Bronchial epithelial cell (primary cell): ENCODE measurements at regions not wholly inside any gene's neighbourhood (a gene's known extent, or its start where the extent isn't known, plus 50 kb on each side); places are given as distances from the start of the nearest gene placed in this dataset.

Experiments
- DNase-seq: peaks from one replicate; pipeline ENCODE4 v3.0.0-alpha.2; 2010; ENCODE audit warnings: low read depth
- FAIRE-seq: peaks from 2 replicates; lab custom pipeline; 2011; peaks lifted over from hg19 to GRCh38; lab: Jason Lieb, UNC
- H3K27me3 ChIP-seq: 2 replicates; pipeline ENCODE4 v1.5.1; 2011; ENCODE audit warnings: low read length; ENCODE audit not compliant: control insufficient read depth, insufficient read depth
- H3K36me3 ChIP-seq: 2 replicates; pipeline ENCODE4 v1.5.1; 2011; ENCODE audit warnings: low read length; ENCODE audit not compliant: control insufficient read depth, insufficient read depth
- H3K4me3 ChIP-seq: 2 replicates; pipeline ENCODE4 v1.5.1; 2011; ENCODE audit warnings: mild to moderate bottlenecking, low read depth, low read length, control low read depth
- TF ChIP-seq, protein P1 (sequence below): IDR thresholded peaks from 2 replicates; pipeline ENCODE4 v1.5.1; 2011; ENCODE audit warnings: mild to moderate bottlenecking, moderate library complexity, low read length, control low read depth, inconsistent platforms; ENCODE audit not compliant: insufficient read depth, severe bottlenecking

DNA sequence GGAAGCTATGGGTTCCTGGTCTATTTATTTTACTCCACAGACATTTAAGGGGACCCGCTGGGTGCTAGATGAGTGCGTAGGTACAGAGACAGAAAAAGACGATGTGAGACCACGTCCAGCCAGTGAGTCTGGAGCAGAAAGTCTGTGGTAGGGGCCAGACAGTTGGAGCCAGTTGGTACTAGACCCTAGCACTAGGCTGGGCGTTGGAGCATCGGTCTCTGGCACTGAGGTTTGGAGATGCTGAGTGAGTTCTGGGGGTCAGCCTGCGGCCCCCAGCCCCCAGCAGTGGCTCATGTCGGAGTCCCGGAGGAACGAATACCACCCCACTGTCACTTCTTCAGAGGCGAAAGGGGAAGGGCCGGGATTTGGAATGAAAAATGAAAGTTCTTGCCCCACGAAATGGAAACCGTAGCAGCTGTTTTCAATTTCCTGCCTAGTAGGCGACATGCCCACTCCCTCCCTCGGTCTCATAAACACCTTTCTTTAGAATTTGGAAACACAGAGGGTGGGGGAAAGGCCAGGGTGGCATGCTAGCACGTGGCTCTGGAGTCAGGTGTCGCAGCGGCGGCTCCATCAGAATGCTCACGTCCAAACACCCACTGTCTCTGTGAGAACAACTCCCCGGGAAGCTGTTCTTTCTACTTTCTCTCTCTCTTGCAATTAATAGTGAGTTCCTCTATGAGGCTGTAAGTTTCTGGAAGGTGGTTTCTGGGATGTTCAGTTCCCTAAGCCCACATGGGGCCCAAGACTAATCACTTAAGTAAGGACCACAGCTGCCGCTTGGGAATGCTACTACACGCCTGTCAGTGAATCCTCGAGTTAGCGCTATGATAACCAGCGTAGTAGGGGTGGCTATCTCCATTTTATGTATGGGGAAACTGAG lies 96.8 kb downstream of the IRF8 start:
- no peaks in the 10 kb centered on the region for H3K36me3 ChIP-seq
- H3K4me3 ChIP-seq = no peak overlapping the region
- FAIRE-seq (no peak), DNase-seq (no peak)
- H3K27me3 ChIP-seq = no peaks in the 10 kb centered on the region
- TF ChIP-seq, protein P1, sequence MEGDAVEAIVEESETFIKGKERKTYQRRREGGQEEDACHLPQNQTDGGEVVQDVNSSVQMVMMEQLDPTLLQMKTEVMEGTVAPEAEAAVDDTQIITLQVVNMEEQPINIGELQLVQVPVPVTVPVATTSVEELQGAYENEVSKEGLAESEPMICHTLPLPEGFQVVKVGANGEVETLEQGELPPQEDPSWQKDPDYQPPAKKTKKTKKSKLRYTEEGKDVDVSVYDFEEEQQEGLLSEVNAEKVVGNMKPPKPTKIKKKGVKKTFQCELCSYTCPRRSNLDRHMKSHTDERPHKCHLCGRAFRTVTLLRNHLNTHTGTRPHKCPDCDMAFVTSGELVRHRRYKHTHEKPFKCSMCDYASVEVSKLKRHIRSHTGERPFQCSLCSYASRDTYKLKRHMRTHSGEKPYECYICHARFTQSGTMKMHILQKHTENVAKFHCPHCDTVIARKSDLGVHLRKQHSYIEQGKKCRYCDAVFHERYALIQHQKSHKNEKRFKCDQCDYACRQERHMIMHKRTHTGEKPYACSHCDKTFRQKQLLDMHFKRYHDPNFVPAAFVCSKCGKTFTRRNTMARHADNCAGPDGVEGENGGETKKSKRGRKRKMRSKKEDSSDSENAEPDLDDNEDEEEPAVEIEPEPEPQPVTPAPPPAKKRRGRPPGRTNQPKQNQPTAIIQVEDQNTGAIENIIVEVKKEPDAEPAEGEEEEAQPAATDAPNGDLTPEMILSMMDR = no peak

DNA sequence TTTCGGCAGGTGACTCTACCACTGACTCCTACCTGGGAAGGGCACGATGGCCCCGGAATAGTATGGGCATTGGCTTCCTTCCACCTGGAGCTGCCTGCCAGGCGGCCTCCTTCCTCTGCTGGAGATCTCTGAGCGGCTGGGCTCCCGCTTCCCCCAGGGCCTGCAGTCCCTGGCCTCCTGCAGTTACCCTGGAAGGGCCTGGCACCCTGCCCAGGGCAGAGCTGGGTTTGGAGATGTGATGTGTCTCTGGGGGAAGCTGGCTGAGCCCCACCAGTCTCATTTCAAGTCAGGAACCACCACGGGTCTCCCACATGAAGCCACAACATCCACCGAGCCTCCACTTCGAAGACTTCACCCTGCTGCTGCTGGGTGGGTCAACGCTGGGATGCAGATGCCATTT lies 97.9 kb downstream of the IRF8 start:
- DNase-seq (no peak), FAIRE-seq (no peak)
- Histone ChIP-seq H3K36me3 (no peaks in the 10 kb centered on the region), H3K27me3 (no peaks in the 10 kb centered on the region), H3K4me3 (no peak overlapping the region)
- TF ChIP-seq, protein P1 = no peak

DNA sequence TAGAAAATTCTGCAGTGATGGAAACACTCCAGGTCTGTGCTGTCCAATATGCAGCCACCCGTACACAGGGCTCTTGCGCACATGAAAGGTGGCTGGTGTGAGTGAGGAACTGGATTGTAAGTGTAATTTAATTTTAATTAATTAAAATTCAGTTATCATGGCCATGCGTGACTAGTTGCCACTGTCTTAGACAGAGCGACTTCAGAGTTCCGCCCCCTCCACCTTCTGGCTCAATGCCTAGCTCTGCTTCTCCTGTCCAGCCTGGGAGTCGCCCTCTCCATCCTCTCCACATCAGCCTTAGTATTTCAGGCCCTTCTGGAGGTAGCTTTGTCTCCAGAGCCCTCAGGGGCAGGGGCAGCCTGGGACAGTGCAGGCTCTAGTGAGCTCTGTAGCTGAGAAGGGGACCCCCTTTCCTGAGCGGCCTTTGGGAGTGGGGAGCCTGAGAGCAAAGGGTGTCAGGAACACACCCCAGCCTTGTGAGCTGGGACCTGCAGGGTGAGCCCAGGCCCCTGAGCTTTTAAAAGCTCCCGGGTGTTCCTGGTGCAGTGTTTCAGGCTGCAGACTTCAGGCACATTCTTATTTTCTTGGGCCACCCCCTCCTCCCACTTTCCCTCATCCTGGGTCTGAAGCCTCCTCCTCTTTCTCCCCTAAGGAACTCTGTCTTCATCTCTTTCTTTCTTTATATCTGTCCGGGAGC lies 99.4 kb downstream of the IRF8 start:
- no peaks in the 10 kb centered on the region for H3K27me3 ChIP-seq
- no peak for DNase-seq

DNA sequence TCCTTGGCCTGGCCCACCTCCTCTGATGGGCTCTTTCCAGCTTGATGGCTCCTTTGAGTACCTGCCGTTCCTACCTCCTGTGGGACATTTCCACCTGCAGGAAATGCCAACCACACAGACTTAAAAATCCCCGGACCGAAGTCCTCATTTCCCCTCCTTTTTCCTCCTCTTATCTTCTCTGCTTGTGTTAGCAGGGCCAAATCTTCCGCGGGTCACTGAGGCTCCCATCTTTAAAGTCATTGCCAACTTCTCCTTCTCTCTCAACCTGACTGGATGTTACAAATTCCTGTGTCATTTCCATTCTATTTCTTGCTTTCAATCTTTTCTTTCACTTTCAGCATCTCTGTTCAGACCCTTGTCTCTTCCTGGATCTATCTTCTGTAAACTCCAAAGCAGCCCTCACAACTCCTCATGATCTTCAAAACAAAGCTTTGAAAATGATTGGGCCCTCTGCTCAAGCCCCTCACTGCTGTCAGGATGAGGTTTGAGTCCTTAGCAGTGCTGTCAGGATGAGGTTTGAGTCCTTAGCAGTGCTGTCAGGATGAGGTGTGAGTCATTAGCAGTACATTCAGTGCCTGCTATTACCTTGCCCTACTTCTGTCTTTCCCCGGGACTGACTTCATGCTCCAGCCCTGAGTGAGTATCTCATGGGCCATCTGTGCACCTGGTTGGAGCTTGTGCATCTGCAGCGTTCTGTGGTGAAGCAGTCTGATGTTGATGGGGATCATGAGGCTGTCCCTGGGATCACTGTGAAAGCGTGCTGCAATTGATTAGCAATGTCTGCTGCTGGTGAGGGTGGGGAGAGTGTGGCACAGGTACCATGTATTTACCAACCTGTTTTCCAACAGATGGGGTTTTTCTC lies 100.1 kb downstream of the IRF8 start:
- TF ChIP-seq, protein P1 = no peak
- DNase-seq = peak; percentile 20
- Histone ChIP-seq H3K27me3 (no peaks in the 10 kb centered on the region), H3K36me3 (no peaks in the 10 kb centered on the region), H3K4me3 (no peak overlapping the region)
- FAIRE-seq = peak; percentile 97

More for the DNA sequence above, 99.4 kb downstream of the IRF8 start:
- TF ChIP-seq, protein P1 = no peak
- Histone ChIP-seq H3K4me3 (no peak overlapping the region), H3K36me3 (no peaks in the 10 kb centered on the region)
- FAIRE-seq = no peak

DNA sequence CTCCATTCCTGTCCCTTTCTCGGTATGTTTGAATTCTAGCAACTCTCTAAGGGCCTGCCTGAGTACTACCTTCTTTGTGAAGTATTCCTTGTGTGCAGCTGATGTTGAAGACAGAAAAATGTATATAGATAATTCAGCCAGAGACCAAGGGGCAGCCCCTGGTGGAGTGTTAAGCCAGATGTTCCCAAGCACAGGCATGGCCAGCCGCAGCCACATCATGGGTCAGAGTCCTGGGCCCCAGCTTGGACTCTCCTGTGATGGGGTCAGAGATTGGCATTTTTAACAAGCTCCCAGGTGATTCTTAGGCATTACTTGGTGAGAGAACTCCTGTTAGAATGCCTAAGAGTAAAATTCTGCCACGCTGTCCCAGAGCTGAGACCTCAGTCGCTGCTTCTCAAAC lies 100.8 kb downstream of the IRF8 start:
- no peak for DNase-seq
- FAIRE-seq = no peak
- H3K36me3 ChIP-seq = no peaks in the 10 kb centered on the region
- TF ChIP-seq, protein P1 = no peak
- no peak overlapping the region for H3K4me3 ChIP-seq
- H3K27me3 ChIP-seq = no peaks in the 10 kb centered on the region
